COLO829 (cell line): ENCODE measurements at regions not wholly inside any gene's neighbourhood (a gene's known extent, or its start where the extent isn't known, plus 50 kb on each side); places are given as distances from the start of the nearest gene placed in this dataset.

Source experiments
- DNase-seq: peaks from one replicate; pipeline ENCODE4 v3.0.0; 2012; ENCODE audit warnings: low spot score

DNA sequence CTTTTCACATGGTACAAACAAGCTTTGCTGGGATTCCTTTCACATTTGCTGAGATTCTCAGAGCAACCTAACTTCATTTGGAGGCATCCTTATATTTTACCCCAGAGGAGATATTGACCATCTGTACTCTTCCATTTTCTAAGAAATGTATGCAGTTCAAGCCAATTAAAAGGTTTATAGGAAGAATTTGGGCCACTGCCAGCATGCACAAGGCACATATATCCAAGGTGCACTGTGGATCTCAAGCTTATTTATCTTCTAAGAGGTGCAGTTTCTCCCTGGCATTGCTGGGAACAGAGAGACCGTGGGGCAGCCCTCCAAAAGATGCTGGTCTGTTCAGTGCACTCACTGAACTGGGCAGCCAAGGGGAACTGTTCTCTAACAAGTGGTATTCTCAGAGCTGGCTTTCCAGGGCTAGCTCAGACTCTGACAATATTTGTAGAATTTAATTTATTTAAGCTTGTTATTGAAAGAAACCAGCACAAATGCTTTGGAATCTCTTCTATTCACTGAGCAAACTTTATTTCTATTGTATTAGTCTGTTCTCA, 213.3 kb downstream of the TENT4A start:
- DNase-seq, result no peak

DNA sequence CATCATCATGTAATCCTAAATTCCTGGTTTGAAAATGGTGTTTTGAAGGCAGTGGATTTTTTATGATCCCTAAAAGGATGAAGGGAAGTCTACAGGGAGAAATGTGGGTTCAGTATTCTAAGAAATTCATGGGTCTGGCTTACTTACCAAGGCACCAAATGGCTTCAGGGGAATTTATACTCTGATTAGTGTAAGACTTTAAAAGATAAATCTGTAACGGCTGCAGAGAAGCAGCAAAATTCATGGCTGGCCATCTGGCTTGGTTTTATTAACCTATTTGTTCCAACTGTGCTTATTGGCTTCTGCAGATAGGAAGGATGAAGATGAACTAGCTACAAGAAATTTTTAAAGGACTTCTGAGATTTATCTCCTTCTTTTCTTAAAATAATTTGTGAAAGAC, 222.8 kb downstream of the TENT4A start:
- DNase-seq, result no peak

DNA sequence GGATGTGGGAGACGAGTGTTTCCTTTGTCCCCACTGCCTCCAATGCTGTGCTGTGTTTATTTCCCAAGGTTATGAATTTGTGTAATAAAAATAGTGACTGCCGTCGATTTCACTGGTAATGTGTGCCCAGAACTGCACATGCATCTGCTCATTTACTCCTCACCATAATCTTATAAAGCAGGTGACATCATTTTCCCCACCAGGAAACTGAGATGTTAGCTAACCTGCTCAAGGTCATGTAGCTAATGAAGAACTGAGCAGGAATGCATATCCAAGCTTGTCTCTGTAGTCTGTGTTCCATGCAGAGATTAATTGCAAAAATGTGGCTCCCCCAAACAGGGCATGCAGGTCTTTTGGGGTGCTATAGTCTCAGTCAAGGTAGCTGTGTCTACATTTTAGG, 224.4 kb downstream of the TENT4A start:
- no peak for DNase-seq

DNA sequence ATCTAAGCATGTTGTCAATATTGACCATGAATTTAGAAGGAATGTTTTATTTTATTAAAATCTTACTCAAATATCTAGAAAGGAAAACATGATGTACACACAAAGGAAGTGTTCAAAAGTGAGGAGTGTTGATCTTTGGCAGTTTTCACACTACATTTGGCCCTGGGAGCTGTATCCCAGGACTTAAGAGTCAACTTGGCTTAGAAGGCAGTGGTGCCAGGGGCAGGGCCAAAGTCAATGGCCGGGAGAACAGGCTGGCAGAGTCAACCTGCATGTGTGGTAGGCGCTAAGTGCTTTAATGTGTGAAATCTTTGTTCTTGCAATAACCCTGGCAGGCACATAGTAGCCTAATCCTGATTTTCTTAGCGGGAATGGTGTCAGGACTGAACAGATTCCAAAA, 228.4 kb downstream of the TENT4A start:
- DNase-seq, result no peak

DNA sequence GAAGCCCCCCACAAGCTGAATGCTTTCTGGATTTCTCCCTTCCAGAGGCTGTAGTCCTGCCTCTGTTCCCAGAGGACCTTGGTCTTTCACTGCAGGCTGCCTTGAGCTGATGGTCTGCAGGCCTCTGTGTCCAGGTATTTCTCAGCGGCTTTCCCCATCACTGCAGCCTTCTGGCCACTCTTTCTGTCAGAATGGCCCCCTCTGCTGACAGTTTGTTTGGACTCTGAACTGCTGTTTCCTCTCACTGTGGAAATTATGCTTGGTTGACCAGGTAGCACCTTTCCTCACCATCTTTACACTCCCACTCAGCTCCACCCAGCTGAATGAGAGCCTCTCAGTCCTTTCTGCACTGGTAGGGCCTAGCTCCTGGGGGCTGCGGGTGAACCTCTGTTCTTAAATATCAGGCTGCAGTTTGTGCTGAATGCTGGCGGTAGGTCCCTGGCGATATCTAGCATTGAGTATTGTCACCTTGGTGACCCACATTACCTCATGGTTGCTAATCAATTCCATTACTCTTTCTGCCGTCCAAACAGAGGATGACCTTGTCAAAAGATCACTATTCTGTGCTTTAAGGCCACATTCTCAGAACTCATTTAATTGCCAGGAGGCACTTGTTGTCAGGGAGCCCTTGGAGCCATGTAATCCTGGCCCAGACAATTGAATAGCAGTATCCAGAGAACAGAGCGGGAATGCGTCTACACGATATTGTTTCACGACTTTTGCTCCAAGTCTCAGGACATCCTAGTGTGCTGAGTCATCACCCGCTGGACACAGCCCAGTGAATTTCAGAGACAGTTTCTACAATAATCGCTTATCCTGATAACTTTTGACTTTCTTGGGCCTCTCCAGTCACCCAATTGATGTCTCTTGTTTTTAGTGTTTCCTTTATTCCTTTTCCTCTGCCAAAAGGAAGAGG, 230.2 kb downstream of the TENT4A start:
- no peak for DNase-seq

DNA sequence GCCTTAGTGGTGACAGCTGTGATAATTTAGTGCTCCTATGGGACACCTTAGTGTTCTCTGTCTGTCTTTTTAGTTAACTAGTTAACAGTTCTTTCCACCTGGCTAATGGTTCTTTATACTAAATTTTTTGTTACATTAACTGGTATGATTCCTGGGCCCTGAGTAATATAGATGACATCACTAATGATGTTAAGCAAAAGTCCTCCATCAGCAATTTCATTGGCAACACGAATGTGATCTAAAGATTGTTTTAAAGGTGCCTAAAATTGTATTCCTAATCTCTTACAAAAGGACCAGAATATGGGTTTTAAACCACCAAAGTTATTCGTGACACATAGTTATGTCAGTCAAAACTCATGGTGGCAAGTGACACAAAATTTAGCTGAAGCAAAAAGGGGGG, 235.3 kb downstream of the TENT4A start:
- DNase-seq, result no peak

DNA sequence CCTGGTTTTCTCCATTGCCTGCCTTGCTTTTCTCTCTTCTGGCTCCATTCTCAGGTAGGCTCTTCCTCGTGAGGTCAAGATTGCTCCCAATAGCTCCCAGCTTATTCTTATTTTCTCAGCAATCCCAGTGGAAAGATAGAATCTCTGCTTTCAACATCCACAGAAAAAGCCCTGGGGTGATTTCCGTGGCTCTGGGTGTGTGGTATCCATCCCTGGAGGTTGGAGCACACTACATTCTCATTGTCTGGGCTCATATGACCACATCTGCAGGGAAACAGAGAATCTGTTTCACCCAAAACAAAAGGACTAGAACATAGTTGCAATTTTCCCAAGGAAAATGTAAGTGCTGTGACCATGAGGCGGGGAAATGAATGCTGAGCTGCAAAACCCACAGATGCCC, 236.0 kb downstream of the TENT4A start:
- DNase-seq, result no peak

DNA sequence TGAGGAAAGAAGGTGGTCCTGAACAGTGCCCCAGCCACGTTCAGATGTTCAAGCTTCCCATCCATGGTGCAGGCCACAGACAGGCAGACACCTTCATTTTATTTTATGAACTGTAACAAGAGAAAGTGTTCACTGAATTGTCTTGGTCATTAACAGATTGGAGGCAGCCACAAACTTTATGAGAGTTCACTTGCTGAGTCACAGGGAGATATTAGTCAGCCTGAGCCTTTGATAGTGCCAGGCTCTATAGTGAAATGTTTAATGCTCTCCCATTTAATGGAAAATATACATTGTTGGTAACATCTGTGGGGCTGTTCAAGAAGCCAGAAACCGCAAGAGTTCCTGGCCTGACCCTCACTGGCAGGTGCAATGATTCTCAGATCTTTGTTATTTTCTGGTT, 237.0 kb downstream of the TENT4A start:
- DNase-seq, result no peak

DNA sequence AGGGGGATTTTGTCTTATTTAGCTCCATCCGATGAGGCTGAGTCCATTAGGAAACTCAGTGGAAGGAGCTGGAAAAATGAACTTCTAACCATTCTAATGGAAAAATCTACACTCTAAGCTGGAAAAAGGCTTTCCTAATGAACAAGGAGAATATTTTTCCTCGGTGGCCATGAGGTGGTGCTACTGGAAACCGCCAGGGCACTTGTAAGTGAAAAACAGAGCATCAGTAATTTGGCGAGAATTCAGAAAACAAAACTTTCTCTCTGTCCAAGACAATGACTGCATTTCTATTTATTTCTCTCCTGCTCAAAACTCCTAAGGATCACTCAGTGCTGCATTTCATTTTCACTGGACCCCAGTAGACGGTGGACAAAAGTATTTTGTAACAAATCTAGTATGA, 237.6 kb downstream of the TENT4A start:
- no peak for DNase-seq

DNA sequence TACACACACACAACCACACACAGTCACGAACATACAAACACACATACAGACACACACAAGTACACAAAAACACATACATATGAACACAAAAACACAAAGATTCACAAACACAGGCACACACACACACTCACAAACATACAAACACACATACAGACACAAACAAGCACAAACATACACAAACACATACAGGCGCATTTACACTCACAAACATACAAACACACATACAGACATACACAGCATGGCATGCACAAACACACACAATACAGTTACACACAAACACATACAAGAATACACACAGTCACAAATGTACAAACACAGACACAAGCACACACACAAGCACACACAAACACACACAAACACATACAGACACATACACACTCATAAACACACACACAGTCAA, 247.9 kb downstream of the TENT4A start:
- no peak for DNase-seq

DNA sequence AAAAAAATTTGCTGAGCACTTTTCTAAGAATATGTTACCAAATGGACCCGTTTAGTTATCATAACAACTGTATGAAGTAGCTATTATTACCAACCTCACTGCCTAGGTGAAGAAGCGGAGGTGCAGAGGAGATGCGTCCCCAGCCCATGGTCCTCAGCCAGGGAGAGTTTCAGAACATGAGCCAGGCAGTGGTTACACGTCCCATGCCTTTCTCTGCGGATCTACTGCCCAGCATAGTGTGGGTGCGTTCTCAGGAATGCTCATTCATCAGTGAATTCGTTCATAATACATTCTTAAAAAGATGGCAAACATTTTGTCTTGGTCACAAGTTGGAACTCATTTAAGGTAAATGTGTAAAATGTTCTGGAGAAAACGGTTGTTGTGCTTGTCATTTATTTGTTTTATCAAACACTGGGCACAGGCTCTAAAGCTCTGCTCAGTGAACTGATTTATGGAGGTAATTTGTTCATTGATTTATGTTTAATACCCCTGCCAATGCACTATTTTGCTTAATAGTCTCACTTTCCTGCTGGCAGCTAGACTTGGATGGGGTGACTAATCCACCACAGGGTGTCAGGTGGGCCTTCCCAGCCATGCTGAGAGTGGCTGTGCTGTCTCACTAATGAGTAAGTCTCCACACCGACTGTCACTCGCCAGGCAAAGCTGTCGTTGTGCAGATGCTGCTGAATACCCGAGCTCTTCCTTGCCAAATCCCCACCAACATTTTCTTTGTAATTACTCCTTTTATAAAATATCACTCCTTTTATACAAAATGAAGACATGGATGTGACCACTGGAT, 248.8 kb downstream of the TENT4A start:
- no peak for DNase-seq

DNA sequence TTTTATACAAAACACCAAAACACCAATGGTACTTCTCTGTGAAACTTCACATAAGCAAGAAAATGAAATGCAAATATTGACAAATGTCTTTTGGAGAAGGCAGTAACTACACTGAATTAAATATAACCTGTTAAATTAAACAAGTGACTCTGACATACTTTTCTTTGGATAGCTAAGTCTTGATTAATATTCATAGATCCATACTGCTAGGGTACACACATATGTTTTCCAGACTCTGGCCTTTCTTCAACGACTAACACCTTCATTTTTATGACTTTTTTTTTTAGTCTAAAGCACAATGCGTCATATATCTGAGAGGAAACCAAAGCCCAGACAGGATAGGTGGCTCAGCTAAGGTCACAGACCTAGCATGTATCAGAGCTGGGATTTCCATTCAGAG, 263.7 kb downstream of the TENT4A start:
- DNase-seq, result no peak

DNA sequence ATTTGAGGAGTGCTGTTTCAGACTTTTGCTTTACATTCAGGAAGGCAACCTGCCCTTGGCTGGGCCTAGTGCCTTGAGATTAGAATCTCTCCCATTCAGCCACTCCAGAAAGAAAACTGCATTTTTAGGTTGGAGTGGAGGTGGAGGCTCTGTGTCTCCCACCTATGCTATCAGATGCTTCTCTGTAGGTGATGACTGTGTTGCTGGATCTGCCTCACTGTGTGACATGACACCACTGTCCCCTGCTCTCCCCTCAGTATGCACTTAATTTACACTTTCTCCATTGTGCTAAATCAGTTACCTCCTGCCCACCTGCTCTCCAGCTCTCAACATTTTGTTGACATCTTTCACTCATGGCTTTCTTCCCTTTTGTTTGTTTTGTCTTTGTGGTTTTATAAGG, 265.8 kb downstream of the TENT4A start:
- no peak for DNase-seq

DNA sequence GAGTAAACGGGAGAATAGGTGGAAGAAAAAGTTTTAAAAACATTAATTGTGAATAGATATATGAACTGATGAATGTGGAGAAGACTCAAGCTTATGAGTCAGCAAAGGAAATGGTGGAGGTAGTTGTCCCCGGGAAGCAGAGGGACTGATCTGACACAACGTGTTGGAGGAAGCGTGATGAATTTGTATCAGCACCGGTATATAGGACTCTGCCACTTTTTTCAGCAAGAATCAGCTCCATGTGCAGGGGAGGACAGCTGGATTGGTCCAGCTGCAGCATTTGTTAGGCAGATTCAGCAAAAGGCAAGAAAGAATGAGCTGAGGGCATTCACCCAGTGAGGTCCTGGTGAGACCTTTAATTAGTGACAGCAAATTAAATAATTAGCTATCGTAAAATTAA, 276.0 kb downstream of the TENT4A start:
- DNase-seq, result no peak

DNA sequence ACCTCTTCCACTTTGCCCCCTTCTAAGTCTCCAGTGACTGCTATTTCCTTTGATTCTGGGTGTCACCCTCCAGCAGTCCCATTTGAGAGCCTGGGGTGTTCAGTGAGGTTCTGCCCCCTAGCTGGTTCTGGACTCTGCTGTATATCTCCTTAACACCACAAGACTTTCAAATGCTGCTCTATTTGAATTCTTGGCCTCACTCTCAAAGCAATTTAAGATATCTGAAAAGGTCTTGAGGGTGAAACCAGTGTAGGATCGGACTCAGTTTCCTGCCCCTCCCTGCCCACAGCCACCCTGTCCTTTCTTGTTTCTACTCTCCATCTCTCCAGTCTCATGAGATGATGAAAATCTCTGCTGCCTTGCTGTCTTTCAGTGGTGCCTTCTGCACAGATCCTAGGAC, 280.9 kb downstream of the TENT4A start:
- DNase-seq, result no peak

DNA sequence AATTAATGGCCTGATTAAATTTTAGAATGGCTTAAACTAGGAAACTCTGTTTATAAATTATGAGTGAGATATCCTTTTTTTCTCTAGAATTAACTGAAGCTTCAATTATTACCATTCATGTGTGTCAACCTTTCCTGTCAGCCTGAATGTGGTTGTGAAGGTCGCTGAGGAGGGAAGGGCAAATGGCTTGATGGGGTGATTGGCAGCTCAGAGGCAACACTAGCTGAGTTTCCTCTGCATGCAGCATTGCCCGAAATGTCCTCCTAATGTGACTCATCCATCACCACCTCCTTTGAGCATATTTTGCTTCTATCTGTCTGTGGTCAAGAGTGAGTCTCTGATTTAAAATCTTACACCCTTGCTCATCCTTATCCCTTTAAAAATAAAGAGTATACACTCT, 281.9 kb downstream of the TENT4A start:
- DNase-seq, result no peak

DNA sequence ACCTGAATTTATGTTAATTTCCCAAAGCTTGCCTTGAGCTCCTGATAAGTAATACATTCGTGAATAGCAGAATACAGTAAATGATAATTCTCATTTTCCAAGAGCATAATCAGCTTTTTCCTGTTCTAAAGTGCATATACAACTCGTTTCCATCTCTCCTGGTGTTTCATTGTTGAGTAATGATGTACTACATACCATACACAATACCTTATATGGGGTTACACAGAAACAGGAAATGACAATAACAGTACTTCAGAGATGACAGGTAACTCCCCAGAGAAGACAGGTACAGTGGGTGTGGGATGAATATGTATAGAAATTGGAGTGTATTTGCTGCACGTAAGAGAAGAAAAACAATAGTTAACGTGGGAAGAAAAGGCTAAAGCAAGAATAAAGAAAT, 287.1 kb downstream of the TENT4A start:
- DNase-seq, result no peak

DNA sequence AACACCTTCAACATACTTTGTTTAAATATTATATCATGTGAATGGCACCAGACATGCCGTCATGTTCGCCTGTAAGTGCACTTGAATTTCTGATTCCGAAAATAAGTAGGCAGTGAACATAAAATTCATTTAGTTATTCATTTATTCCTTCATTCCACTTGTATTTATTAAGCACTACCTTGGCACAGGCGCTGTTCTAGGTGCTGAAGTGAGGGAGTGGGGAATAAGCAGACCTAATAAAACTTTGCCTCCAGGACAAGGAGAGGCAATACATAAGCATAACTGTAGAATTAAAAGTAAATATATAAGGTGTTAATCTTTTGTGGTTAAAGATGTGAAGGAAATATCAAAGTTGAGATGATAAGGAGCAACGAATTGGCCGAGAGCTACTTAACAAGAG, 297.4 kb downstream of the TENT4A start:
- no peak for DNase-seq

DNA sequence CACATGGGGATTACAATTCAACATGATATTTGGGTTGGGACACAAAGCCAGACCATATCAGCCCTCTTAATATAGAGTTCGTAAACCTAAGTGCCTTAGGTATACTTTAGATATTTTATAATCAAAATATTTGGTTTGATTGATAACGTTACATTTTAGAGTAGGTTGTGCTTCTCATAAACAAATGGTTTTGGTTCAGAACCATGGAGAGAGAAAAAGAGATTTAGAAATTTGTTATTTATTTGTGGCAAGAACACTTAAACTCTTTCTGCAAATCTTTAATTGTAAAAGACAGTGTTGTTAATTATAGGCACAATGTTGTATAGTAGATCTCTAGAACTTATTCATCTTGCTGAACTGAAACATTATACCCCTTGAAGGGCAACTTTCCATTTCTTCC, 298.8 kb downstream of the TENT4A start:
- no peak for DNase-seq

DNA sequence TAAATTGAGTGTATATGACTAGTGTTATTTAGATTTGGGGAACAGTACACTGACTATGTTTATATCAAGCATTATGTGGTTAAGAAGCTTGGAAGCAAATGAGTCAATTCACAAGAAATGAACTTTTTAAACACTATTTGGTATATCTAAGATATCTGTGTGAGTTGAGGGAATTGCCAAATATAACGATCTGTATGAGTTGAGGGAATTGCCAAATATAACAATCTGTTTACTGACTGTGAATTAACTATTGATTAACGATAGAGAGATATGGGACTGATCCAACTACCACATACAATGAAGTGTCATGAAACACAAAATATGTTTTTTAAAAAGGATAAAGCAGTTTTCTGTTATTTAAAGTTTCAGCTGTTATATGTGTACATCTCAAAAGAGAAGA, 301.4 kb downstream of the TENT4A start:
- no peak for DNase-seq

DNA sequence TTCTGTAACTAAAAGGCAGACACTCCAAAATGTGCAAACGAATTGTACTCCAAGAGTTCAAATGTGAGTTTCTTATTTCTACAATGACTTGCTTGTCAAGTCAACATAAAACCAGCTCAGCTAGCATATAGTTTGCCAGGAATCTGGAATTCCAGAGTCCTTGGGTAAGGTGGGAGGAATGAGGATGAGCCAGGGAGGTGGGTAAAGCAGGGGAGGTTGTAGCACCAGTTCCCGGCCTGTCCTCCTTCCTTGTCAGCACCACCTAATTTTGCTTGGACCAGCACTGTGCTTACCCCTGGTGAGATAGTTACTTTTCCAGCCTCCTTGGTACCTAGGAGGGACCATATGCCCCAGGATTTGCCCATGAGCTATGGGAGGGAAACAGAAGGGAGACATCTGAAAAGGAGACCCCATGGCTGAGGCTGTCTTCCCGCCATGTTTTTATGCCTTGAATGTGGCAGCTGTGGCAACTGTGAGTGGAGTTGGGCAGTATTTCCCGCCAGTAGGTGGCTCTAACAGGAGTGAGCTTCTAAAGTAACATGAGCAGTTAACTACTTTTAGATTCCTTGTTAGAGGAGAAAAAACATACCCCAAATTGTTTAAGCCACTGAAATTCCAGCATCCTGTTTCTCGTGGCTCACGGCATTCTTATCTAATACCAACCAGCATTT, 302.5 kb downstream of the TENT4A start:
- DNase-seq, result no peak

DNA sequence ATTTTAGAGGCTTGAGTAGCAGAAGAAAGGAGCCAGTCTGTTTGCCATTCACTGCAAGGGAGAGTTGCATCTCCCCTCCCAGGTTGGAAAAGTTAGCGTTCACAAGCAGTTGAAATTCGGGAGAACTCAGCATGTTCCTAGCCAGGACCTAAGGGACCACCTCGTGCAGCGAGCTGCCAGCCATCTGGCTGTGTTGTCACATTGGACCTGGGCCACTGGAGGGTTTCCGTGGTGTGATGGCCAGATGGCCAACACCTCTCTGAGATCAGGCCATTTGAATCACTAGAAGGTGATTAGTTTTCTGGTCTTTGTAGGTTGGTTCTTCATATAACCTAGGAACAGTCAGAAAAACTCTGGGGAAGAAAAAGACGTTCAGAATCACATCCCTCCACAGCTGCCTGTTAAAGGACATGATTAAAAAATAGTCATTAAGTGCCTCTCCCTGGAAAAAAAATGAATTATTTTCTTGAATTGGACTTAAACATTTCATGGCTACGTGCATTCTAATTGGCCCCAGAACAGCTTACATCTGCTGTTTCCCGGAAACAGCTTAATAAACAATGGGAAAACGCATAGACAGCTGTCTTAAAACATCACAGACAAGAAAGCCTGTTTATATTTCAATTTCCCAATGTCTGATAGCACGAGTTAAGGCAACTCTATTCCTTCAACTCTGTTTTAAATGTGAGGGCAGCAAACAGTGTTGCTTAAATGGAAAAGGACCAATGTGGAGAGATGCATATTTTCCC, 303.9 kb downstream of the TENT4A start:
- DNase-seq, result no peak
